MM.1S (cell line): ENCODE measurements at regions not wholly inside any gene's neighbourhood (a gene's known extent, or its start where the extent isn't known, plus 50 kb on each side); places are given as distances from the start of the nearest gene placed in this dataset.

Experiments used
- DNase-seq: peaks from one replicate; pipeline ENCODE4 v3.0.0-alpha.2; 2015
- H2AFZ ChIP-seq: fragments of 300-600 bp; sonication (generic); 2 replicates; pipeline ENCODE4 v1.6.0; 2016; ENCODE audit warnings: antibody characterized with exemption, low read length
- H3F3A ChIP-seq: fragments of 300-600 bp; sonication (generic); 2 replicates; pipeline ENCODE4 v1.6.1; 2016; ENCODE audit warnings: mild to moderate bottlenecking, antibody characterized with exemption, low read length, moderate library complexity, mixed read lengths; ENCODE audit not compliant: insufficient read depth
- H3K27ac ChIP-seq: fragments of 300-600 bp; sonication (generic); 2 replicates; pipeline ENCODE4 v1.5.1; 2016; ENCODE audit warnings: mild to moderate bottlenecking, low read length
- H3K27me3 ChIP-seq: fragments of 300-600 bp; sonication (generic); replicated peaks from 2 replicates; pipeline ENCODE4 v1.6.0; 2016; ENCODE audit warnings: low read length; ENCODE audit not compliant: insufficient read depth
- H3K36me3 ChIP-seq: fragments of 300-600 bp; sonication (generic); replicated peaks from 2 replicates; pipeline ENCODE4 v1.6.1; 2016; ENCODE audit warnings: mild to moderate bottlenecking, low read length, mixed read lengths; ENCODE audit not compliant: insufficient read depth
- H3K4me1 ChIP-seq: fragments of 300-600 bp; sonication (generic); 2 replicates; pipeline ENCODE4 v1.6.1; 2016; ENCODE audit warnings: low read length, mixed read lengths
- H3K4me2 ChIP-seq: fragments of 300-600 bp; sonication (generic); 2 replicates; pipeline ENCODE4 v1.6.0; 2016; ENCODE audit warnings: low read depth, low read length
- H3K4me3 ChIP-seq: fragments of 300-600 bp; sonication (generic); 2 replicates; pipeline ENCODE4 v1.5.1; 2016; ENCODE audit warnings: low read length, mixed read lengths
- H3K79me2 ChIP-seq: fragments of 300-600 bp; sonication (generic); 2 replicates; pipeline ENCODE4 v1.6.1; 2016; ENCODE audit warnings: mixed run types, low read length, mixed read lengths
- H3K9ac ChIP-seq: fragments of 300-600 bp; sonication (generic); 2 replicates; pipeline ENCODE4 v1.6.1; 2016; ENCODE audit warnings: low read length, mixed read lengths
- H3K9me2 ChIP-seq: fragments of 300-600 bp; sonication (generic); replicated peaks from 2 replicates; pipeline ENCODE4 v1.6.1; 2016; ENCODE audit warnings: mild to moderate bottlenecking, low read length, mixed read lengths; ENCODE audit not compliant: insufficient read depth
- H3K9me3 ChIP-seq: fragments of 300-600 bp; sonication (generic); replicated peaks from 2 replicates; pipeline ENCODE4 v1.6.1; 2016; ENCODE audit warnings: mild to moderate bottlenecking, low read length, mixed read lengths; ENCODE audit not compliant: insufficient read depth
- H4K20me1 ChIP-seq: fragments of 300-600 bp; sonication (generic); 2 replicates; pipeline ENCODE4 v1.6.1; 2016; ENCODE audit warnings: mild to moderate bottlenecking, low read length, moderate library complexity, mixed read lengths; ENCODE audit not compliant: insufficient read depth
- EZH2 ChIP-seq: fragments of 300-600 bp; sonication (generic); optimal IDR thresholded peaks from 2 replicates; pipeline ENCODE3; 2017; ENCODE audit warnings: low read depth, mild to moderate bottlenecking, antibody characterized with exemption, low read length, mixed read lengths
- EZH2phosphoT487 ChIP-seq: fragments of 300-600 bp; sonication (generic); IDR thresholded peaks from 2 replicates; pipeline ENCODE4 v1.6.1; 2018; ENCODE audit warnings: antibody characterized with exemption, low read length
- TF ChIP-seq, protein P1 (sequence below): fragments of 300-600 bp; sonication (generic); IDR thresholded peaks from 2 replicates; pipeline ENCODE4 v1.5.1; 2016; ENCODE audit warnings: antibody characterized with exemption, low read length, mixed read lengths

DNA sequence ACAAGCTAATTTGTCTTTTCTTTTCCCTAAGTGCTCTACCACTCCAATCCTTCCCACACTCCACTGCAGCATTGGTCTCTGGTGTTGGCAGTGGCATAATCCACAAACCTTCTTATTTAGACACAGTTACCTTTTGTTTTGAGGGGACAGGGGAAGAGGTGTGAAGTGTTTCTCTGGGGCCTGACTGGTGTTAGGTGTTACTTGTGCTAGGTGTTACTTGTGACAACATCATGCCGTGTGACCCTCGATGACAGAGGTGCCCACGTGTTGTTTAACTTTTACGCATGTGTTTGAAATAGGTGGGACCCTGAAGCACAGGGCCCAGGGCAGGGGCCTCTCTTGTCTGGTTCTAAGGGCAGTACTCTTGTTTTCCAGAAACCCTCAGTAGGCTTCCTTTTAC, 70.5 kb upstream of the SPRY4 start:
- H3K9ac ChIP-seq, result no peak overlapping the region
- no peaks in the 10 kb centered on the region for H3K9me3 ChIP-seq
- no peaks in the 10 kb centered on the region for H3K27me3 ChIP-seq
- TF ChIP-seq EZH2 (no peak), EZH2phosphoT487 (no peak)
- TF ChIP-seq, protein P1, sequence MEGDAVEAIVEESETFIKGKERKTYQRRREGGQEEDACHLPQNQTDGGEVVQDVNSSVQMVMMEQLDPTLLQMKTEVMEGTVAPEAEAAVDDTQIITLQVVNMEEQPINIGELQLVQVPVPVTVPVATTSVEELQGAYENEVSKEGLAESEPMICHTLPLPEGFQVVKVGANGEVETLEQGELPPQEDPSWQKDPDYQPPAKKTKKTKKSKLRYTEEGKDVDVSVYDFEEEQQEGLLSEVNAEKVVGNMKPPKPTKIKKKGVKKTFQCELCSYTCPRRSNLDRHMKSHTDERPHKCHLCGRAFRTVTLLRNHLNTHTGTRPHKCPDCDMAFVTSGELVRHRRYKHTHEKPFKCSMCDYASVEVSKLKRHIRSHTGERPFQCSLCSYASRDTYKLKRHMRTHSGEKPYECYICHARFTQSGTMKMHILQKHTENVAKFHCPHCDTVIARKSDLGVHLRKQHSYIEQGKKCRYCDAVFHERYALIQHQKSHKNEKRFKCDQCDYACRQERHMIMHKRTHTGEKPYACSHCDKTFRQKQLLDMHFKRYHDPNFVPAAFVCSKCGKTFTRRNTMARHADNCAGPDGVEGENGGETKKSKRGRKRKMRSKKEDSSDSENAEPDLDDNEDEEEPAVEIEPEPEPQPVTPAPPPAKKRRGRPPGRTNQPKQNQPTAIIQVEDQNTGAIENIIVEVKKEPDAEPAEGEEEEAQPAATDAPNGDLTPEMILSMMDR, result no peak
- H4K20me1 ChIP-seq, result no peaks in the 10 kb centered on the region
- H3K4me2 ChIP-seq, result no peak overlapping the region
- H3K4me3 ChIP-seq, result no peak overlapping the region
- no peaks in the 10 kb centered on the region for H3K79me2 ChIP-seq
- H3F3A ChIP-seq, result no peaks in the 10 kb centered on the region
- no peak for DNase-seq
- H3K36me3 ChIP-seq, result no peaks in the 10 kb centered on the region
- H3K4me1 ChIP-seq, result no peaks in the 10 kb centered on the region
- no peak overlapping the region for H3K27ac ChIP-seq
- no peaks in the 10 kb centered on the region for H3K9me2 ChIP-seq
- no peak overlapping the region for H2AFZ ChIP-seq

DNA sequence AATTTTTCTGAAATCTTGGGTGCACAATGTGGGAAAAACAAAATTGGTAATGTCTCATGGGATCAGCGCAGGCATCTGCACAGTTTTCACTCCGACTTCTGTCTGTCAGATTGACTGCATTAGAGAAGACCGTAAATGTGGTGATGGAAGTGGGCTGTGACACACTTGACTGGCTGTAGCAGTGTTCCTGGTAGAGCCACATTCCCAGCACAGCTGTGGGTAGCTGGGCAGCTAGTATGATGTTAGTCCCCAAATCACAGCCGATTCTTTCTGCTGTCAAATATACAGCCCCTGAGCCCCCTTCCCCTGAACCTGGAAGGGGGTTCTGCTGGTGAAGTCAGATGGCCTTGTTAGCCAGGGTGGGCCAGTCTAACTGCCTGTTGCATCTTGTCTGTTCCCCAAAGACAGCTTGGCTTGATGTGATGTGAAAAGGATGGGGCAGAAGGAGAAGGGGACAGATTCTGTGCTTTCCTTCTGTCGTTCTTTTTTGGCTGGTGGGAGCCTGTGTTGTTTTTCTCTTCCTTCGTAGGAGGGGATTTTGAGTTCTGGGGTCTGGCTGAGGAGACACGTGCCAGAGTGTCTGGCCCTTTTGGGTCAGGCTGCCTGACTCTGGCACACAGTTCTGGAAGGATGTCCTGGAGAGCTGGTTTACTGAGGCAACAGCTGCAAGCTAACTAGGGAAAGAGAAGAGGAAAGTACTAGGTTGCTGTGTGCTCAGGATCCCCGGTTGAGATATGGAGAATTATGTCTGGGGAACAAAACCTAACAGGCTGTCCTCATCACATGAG, 66.4 kb upstream of the SPRY4 start:
- DNase-seq, result no peak
- Histone ChIP-seq H3K79me2 (no peaks in the 10 kb centered on the region), H3K4me3 (no peak overlapping the region)

DNA sequence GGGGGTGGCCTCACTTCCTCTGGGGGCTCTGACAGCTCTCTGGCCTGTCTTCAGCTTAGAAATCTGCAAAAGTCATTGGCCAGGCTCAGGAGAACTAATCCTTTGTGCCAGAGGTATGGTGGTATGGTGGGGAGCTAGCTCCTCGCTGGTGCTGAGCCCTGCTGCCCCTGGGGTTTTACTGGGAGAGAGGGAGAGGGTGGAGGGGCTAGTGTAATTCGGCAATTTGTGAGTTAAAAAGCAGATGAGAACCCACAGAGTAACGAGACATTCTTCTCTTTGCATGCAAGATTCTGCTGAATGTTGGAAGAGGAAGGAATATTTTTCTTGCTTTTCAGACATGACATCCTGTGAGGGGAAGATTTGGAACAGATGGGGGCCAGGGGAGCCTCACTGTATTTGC, 65.5 kb upstream of the SPRY4 start:
- Histone ChIP-seq H3K27me3 (no peaks in the 10 kb centered on the region), H3K9me2 (no peaks in the 10 kb centered on the region), H3K79me2 (no peaks in the 10 kb centered on the region), H3K9ac (no peak overlapping the region), H3K4me1 (no peaks in the 10 kb centered on the region), H3K4me3 (no peak overlapping the region), H2AFZ (no peak overlapping the region), H3K9me3 (no peaks in the 10 kb centered on the region), H3F3A (no peaks in the 10 kb centered on the region), H3K36me3 (no peaks in the 10 kb centered on the region), H3K27ac (no peak overlapping the region), H3K4me2 (no peak overlapping the region), H4K20me1 (no peaks in the 10 kb centered on the region)
- no peak for DNase-seq
- TF ChIP-seq, protein P1, result no peak
- TF ChIP-seq EZH2 (no peak), EZH2phosphoT487 (no peak)

More for the DNA sequence above, 66.4 kb upstream of the SPRY4 start:
- no peaks in the 10 kb centered on the region for H3F3A ChIP-seq
- H3K36me3 ChIP-seq, result no peaks in the 10 kb centered on the region
- H3K9ac ChIP-seq, result no peak overlapping the region
- H3K9me3 ChIP-seq, result no peaks in the 10 kb centered on the region
- H3K27ac ChIP-seq, result no peak overlapping the region
- no peaks in the 10 kb centered on the region for H4K20me1 ChIP-seq
- no peak overlapping the region for H3K4me2 ChIP-seq
- no peaks in the 10 kb centered on the region for H3K9me2 ChIP-seq
- no peaks in the 10 kb centered on the region for H3K27me3 ChIP-seq
- no peak overlapping the region for H2AFZ ChIP-seq
- TF ChIP-seq EZH2phosphoT487 (no peak), EZH2 (no peak)
- TF ChIP-seq, protein P1, result no peak
- no peaks in the 10 kb centered on the region for H3K4me1 ChIP-seq
